Thoracic aorta (tissue), 2 donors: ENCODE measurements at regions not wholly inside any gene's neighbourhood (a gene's known extent, or its start where the extent isn't known, plus 50 kb on each side); places are given as distances from the start of the nearest gene placed in this dataset.

Source experiments
- ATAC-seq: fragments of 150-250 bp; one replicate; pipeline ENCODE4 v1.8.0; 2017; ENCODE audit warnings: low read depth; ENCODE audit not compliant: insufficient number of reproducible peaks, low FRiP score
- DNase-seq: peaks from one replicate; pipeline ENCODE4 v3.0.0-alpha.2; 2020; ENCODE audit warnings: low spot score
- H3K27ac ChIP-seq, 2 donors: fragments of 200-600 bp; sonication (generic); 1 replicate in 1 of 2; 2 replicates in 1 of 2; pipeline ENCODE4 v1.5.1; 2016; ENCODE audit warnings: mild to moderate bottlenecking in 2 of 2, moderate library complexity in 2 of 2
- H3K27me3 ChIP-seq: fragments of 200-600 bp; sonication (generic); replicated peaks from 2 replicates; pipeline ENCODE4 v1.6.0; 2016; ENCODE audit warnings: mild to moderate bottlenecking; ENCODE audit not compliant: insufficient read depth
- H3K36me3 ChIP-seq: fragments of 200-600 bp; sonication (generic); one replicate; pipeline ENCODE4 v1.5.1; 2016
- H3K4me1 ChIP-seq, 2 donors: fragments of 200-600 bp; sonication (generic); 1 replicate in 1 of 2; 2 replicates in 1 of 2; pipeline versions ENCODE4 v1.5.1 to v1.6.0; 2016; ENCODE audit warnings: low read depth in 2 of 2, mild to moderate bottlenecking in 1 of 2; ENCODE audit not compliant: control insufficient read depth in 1 of 2
- H3K4me3 ChIP-seq: fragments of 200-600 bp; sonication (generic); 2 replicates; pipeline ENCODE4 v1.5.1; 2016; ENCODE audit warnings: mild to moderate bottlenecking
- H3K9me3 ChIP-seq: fragments of 200-600 bp; sonication (generic); 2 replicates; pipeline ENCODE4 v1.5.1; 2016
- TF ChIP-seq, protein P1 (sequence below): fragments of 200-600 bp; sonication (generic); IDR thresholded peaks from one replicate; pipeline ENCODE4 v1.5.1; 2019; ENCODE audit warnings: antibody characterized with exemption

- H3K27ac ChIP-seq: no peak overlapping the region
- H3K4me1 ChIP-seq: peaks cover 0 to 7% of the 10 kb centered on the region in 2 donors
- TF ChIP-seq, protein P1, sequence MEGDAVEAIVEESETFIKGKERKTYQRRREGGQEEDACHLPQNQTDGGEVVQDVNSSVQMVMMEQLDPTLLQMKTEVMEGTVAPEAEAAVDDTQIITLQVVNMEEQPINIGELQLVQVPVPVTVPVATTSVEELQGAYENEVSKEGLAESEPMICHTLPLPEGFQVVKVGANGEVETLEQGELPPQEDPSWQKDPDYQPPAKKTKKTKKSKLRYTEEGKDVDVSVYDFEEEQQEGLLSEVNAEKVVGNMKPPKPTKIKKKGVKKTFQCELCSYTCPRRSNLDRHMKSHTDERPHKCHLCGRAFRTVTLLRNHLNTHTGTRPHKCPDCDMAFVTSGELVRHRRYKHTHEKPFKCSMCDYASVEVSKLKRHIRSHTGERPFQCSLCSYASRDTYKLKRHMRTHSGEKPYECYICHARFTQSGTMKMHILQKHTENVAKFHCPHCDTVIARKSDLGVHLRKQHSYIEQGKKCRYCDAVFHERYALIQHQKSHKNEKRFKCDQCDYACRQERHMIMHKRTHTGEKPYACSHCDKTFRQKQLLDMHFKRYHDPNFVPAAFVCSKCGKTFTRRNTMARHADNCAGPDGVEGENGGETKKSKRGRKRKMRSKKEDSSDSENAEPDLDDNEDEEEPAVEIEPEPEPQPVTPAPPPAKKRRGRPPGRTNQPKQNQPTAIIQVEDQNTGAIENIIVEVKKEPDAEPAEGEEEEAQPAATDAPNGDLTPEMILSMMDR: no peak
- DNase-seq (no peak), ATAC-seq (no peak)
- no peaks in the 10 kb centered on the region for H3K27me3 ChIP-seq
- no peaks in the 10 kb centered on the region for H3K9me3 ChIP-seq
- H3K4me3 ChIP-seq: no peak overlapping the region
- no peaks in the 10 kb centered on the region for H3K36me3 ChIP-seq
Measured at GRCh38 chr2:14475994-14476393, 156.5 kb upstream of the LRATD1 start.

DNA sequence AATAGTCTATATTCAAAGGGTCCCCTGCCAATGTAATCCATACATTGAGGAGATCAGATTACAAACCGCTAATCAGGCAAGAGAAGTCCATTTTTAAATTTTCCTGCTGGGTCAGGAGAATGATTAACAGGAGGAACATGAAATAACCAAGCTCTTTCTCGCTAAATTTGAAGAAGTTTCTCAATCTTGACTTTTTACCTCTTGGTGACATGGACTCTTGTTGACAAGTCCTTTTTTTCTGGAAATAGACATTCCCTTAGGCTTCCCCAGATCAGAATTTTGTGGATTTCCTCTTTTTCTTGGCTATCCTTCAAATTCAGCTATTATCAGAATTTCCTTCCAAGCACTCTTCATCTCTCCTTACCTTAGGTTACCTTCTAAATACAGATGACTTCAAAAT lies 153.0 kb upstream of the LRATD1 start:
- Histone ChIP-seq H3K27ac (no peak overlapping the region), H3K27me3 (no peaks in the 10 kb centered on the region), H3K4me3 (no peak overlapping the region), H3K4me1 (peaks cover 0 to 5% of the 10 kb centered on the region in 2 donors), H3K36me3 (no peaks in the 10 kb centered on the region), H3K9me3 (no peaks in the 10 kb centered on the region)
- no peak for DNase-seq
- TF ChIP-seq, protein P1: no peak
- ATAC-seq: no peak

DNA sequence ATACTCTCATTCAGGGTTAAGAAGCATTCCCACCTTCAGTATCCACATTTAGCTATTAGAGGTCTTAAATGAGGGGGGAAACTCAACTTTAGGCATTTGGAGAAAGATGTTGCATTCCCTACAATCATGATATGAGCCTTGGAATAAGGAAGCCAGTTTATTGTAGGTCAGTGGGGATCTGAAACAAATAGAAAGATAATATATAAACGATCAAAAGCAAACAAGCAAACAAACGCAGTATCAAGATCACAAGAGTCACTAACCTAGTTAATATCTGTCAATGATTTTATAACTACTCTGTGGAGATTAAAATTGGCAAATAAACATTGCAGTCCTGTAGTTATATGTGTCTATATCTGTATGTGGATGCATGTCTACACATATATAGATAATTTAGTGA lies 152.4 kb upstream of the LRATD1 start:
- ATAC-seq (no peak), DNase-seq (no peak)
- H3K9me3 ChIP-seq: no peaks in the 10 kb centered on the region
- H3K36me3 ChIP-seq: no peaks in the 10 kb centered on the region
- H3K27ac ChIP-seq: no peak overlapping the region
- H3K4me3 ChIP-seq: no peak overlapping the region
- H3K27me3 ChIP-seq: no peaks in the 10 kb centered on the region
- TF ChIP-seq, protein P1: no peak
- no peaks in the 10 kb centered on the region for H3K4me1 ChIP-seq

DNA sequence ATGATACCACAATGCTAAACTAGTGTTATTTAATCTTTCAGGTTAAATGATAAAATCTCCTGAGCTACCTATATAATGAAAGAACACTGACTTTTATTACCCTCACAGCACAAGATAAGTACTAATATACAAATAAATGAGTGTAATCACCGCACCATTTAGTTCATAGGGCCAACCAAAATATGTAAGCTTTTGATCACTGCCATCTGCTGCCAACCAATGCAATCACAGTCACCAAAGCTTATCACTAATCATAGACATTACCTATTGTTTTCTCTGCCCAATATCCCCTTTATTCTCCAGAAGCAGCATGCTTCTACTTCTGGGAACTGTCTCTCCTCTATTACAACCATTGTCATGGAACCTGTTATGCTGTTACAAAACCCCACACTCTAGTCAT lies 151.6 kb upstream of the LRATD1 start:
- Histone ChIP-seq H3K4me3 (no peak overlapping the region), H3K9me3 (no peaks in the 10 kb centered on the region), H3K4me1 (no peaks in the 10 kb centered on the region), H3K36me3 (no peaks in the 10 kb centered on the region), H3K27me3 (no peaks in the 10 kb centered on the region), H3K27ac (no peak overlapping the region)
- DNase-seq (no peak), ATAC-seq (no peak)
- TF ChIP-seq, protein P1: no peak

- Histone ChIP-seq H3K4me3 (no peak overlapping the region), H3K4me1 (no peaks in the 10 kb centered on the region), H3K27ac (no peak overlapping the region), H3K36me3 (no peaks in the 10 kb centered on the region), H3K9me3 (no peaks in the 10 kb centered on the region), H3K27me3 (no peaks in the 10 kb centered on the region)
- no peak for DNase-seq
- TF ChIP-seq, protein P1: no peak
- no peak for ATAC-seq
Measured at GRCh38 chr2:14492920-14493503, 139.5 kb upstream of the LRATD1 start.
